ENCODE measurements at regions not wholly inside any gene's neighbourhood (a gene's known extent, or its start where the extent isn't known, plus 50 kb on each side); places are given as distances from the start of the nearest gene placed in this dataset.

DNA sequence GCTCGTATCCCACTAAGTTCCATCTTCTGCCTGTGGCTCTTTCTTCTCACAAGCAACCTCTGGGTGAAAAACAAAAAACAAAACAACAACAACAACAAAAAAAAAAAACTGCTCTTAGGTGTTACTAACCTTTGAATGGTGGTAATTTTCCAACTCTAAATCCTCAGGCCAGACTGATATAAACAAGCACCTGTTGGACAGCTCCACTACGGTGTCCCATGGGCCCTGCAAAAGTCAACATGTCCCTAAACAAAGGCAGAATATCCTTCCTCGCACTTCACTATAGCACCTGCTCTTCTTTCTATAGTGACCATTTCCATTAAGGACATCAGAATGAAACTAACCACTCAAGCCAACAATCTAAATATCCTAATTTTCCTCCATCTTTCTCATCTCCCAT, 54.6 kb upstream of the PARM1 start:
- DNase-seq, result no peak

GRCh38 chr4:74875451-74875850, 57.5 kb upstream of the PARM1 start:
- DNase-seq, result no peak

DNA sequence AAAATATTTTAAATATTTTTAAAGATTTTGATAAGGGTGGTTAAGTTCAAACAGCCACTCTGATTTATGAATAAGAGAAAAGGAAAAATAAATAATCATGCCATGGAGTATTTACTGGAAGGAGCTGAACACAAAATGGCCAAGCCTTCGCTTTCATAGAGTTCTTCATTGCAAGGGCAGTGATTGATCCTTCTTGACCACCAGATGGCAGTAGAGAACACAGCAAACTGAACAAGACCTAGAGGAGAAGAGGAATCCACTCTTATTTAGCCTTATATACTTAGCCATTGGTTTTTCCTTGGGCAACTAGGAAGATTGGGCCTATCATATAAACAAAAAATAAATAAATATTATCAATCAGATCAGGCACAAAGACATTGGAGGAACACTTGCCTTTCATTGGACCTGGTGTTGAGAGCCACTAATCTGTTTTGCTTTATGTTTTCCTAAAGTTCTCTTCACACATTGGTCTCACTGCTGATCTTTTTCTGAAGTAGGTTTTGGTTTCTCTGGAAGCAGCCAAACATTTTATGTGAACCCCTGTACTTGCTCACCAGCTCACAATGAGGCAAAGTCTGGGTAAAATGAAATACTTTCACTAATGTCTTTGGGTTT, 58.1 kb upstream of the PARM1 start:
- DNase-seq, result peak; percentile 76

- DNase-seq, result no peak
Measured at GRCh38 chr4:74873545-74874301, 59.2 kb upstream of the PARM1 start.

- DNase-seq, result no peak
Measured at GRCh38 chr4:74858921-74859562, 64.7 kb upstream of the BTC start.

DNA sequence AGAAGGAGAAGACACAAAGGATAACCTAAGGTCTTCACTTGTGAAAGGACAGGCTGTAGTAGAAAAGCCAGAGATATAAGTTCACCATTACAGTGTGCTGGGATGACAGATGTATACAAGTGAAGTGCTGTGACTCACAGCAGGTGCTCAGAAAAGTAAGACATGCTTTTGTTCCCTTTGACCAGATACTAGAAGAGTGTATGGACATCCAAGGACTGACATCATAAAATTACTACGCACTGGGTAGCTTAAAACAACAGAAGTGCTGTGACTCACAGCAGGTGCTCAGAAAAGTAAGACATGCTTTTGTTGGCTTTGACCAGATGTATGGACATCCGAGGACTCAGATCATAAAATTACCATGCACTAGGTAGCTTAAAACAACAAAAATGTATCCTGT, 61.6 kb upstream of the BTC start:
- DNase-seq, result no peak

DNA sequence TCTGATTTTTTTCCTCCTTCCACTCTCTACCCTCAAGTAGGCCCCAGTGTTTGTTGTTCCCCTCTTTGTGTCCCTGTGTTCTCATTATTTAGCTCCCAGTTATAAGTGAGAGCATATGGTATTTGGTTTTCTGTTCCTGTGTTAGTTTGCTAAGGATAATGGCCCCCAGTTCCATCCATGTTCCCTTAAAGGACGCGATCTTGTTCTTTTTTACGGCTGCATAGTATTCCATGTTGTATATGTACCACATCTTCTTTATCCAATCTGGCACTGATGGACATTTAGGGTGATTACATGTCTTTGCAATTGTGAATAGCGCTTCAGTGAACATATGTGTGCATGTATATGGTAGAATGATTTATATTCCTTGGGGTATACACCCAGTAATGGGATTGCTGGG, 54.5 kb upstream of the BTC start:
- no peak for DNase-seq

- no peak for DNase-seq
Measured at GRCh38 chr4:74845834-74846233, 51.5 kb upstream of the BTC start.

Measured in NCI-H82 (cell line).